ELR (cell line): ENCODE measurements at regions not wholly inside any gene's neighbourhood (a gene's known extent, or its start where the extent isn't known, plus 50 kb on each side); places are given as distances from the start of the nearest gene placed in this dataset.

Experiments
- DNase-seq: peaks from one replicate; pipeline ENCODE4 v3.0.0-alpha.2; 2015; ENCODE audit warnings: low read depth

DNA sequence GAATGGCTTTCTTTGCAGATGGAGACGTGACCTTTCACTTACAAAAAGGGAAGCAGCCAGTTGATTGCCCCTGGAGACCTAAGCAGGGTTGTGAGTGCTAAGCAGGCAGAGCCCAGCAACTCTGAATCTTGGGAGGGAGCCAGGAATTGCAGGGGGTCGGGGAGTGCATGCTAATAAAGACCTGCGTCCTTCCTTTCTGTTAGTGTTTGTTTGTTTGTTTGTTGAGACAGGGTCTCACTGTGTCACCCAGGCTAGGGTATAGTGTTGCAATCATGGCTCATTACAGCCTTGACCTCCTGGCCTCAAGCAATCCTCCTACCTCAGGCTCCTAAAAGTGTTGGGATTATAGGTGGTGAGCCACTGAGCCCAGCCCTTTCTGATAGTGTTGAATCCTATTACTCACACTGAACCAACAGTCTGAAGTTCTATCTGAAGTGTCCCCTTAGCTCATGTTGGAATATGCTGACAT lies 137.4 kb downstream of the CEP135 start:
- no peak for DNase-seq

DNA sequence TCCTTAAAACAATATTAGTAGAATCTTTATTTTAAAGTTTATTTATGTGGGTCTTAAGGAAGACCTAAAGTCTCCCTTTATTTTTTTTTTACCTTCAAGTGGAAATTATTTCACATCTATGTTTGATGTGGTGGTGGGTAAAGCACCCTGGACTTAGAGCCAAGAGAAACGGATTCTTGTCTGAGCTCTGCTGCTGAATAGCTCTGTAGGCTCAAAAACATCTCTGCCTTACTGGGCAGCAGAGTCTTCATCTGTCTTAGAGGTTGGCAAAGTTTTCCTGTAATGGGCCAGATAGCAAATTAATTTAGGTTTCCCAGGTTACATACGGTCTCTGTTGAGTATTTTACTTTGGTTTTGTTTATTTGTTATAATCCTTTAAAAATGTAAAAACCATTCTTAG lies 136.5 kb downstream of the CEP135 start:
- DNase-seq = no peak

DNA sequence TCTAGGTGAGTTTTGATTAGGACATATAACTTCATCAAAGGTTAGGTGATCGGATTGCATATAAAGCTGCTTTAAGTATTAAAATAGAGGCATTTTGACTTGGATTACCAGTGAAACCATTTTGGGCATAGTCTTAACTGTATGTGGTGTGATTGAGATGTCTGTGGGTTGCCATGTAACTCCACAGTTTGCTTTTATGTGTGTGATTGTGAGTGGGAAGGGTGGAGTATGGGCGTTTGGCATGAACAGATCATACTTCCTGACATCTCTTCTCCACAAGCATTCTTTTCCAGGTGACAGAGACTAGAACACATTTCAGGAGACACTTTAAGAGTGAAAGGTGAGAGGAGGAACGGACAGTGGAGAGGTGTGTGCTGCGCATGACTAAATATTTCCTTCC lies 136.1 kb downstream of the CEP135 start:
- DNase-seq = no peak
